H1 (cell line): ENCODE measurements at regions not wholly inside any gene's neighbourhood (a gene's known extent, or its start where the extent isn't known, plus 50 kb on each side); places are given as distances from the start of the nearest gene placed in this dataset.

Experiments used
- CTCF ChIP-seq, 3 experiments: IDR thresholded peaks; 1 replicate in 2 of 3; 2 replicates in 1 of 3; pipeline versions ENCODE4 v1.5.1 to v1.6.1; 2011; ENCODE audit warnings: low read length in 3 of 3, mild to moderate bottlenecking in 3 of 3, inconsistent platforms in 2 of 3, low read depth in 1 of 3, moderate library complexity in 1 of 3; ENCODE audit not compliant: insufficient read depth in 1 of 3; ENCODE audit errors: control extremely low read depth in 1 of 3
- JUND ChIP-seq: IDR thresholded peaks from 2 replicates; pipeline ENCODE4 v1.6.1; 2011; ENCODE audit warnings: mild to moderate bottlenecking, improper control_type of control experiment, low read length
- POLR2AphosphoS5 ChIP-seq: IDR thresholded peaks from 2 replicates; pipeline ENCODE4 v1.6.1; 2011; ENCODE audit warnings: low read depth, low read length
- RAD21 ChIP-seq, 2 experiments: IDR thresholded peaks in 1 of 2; conservative IDR thresholded peaks in 1 of 2; 2 replicates each; pipeline ENCODE4 v1.6.1; 2011; ENCODE audit warnings: low read depth in 2 of 2, low read length in 2 of 2, improper control_type of control experiment in 1 of 2, inconsistent platforms in 1 of 2, mild to moderate bottlenecking in 1 of 2, moderate library complexity in 1 of 2

- TF ChIP-seq CTCF (IDR thresholded peaks at IDR 0.05; ENCODE audit: control extremely low read depth in 1 of 3, insufficient read depth in 1 of 3, low read depth in 1 of 3, low read length in 3 of 3) (no peak), RAD21 (IDR thresholded peaks at IDR 0.05 in 1 of 2, conservative IDR thresholded peaks at IDR 0.05 in 1 of 2; ENCODE audit: low read depth in 2 of 2, low read length in 2 of 2) (no peak), JUND (no peak), POLR2AphosphoS5 (no peak)
Measured at GRCh38 chr7:142432377-142432776, 174.5 kb upstream of the PRSS58 start.
